Loucy (cell line): ENCODE measurements at regions not wholly inside any gene's neighbourhood (a gene's known extent, or its start where the extent isn't known, plus 50 kb on each side); places are given as distances from the start of the nearest gene placed in this dataset.

Source experiments
- EZH2phosphoT487 ChIP-seq: fragments of 200-600 bp; IDR thresholded peaks from 2 replicates; pipeline ENCODE4 v1.6.1; 2018; ENCODE audit warnings: antibody characterized with exemption, mild to moderate bottlenecking, moderate library complexity, borderline replicate concordance
- TF ChIP-seq, protein P1 (sequence below): fragments of 200-600 bp; sonication (generic); conservative IDR thresholded peaks from 2 replicates; pipeline ENCODE4 v1.5.1; 2014; ENCODE audit warnings: mild to moderate bottlenecking, antibody characterized with exemption, low read length

DNA sequence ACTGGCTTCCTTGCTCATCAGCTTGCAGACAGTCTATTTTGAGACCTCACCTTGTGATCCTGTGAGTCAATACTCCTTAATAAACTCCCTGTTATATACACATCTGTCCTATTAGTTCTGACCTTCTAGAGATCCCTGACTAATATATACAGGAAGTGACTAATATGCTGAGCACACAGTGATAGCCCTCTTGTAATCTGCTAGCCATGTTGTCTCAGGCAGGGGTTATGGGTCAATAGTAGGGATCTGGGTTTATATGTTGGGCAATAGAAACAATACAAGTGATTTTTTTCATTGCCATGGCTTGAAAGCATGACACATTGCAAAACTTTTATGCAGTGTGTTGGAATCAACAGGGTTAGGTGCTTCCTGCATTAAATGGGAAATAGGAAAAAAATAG is 562.2 kb downstream of the GALC start:
- TF ChIP-seq, protein P1, sequence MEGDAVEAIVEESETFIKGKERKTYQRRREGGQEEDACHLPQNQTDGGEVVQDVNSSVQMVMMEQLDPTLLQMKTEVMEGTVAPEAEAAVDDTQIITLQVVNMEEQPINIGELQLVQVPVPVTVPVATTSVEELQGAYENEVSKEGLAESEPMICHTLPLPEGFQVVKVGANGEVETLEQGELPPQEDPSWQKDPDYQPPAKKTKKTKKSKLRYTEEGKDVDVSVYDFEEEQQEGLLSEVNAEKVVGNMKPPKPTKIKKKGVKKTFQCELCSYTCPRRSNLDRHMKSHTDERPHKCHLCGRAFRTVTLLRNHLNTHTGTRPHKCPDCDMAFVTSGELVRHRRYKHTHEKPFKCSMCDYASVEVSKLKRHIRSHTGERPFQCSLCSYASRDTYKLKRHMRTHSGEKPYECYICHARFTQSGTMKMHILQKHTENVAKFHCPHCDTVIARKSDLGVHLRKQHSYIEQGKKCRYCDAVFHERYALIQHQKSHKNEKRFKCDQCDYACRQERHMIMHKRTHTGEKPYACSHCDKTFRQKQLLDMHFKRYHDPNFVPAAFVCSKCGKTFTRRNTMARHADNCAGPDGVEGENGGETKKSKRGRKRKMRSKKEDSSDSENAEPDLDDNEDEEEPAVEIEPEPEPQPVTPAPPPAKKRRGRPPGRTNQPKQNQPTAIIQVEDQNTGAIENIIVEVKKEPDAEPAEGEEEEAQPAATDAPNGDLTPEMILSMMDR, result no peak
- no peak for TF ChIP-seq EZH2phosphoT487
